ENCODE measurements at regions not wholly inside any gene's neighbourhood (a gene's known extent, or its start where the extent isn't known, plus 50 kb on each side); places are given as distances from the start of the nearest gene placed in this dataset.
"Not testable (repeated sequence)": the region's sequence is repeated elsewhere in the genome, so short reads cannot be mapped to it uniquely, and the experiment has no call there.

GRCh38 chr6:79812195-79812594 lies 135.2 kb downstream of the ELOVL4 start:
- TF ChIP-seq CTCF (IDR thresholded peaks at IDR 0.05; ENCODE audit: control insufficient read depth, extremely low read depth, insufficient read depth): no peak
- no peak for DNase-seq (ENCODE audit: low read depth)
- H3K4me3 ChIP-seq (ENCODE audit: low read depth, low read length): no peak overlapping the region

GRCh38 chr6:79810871-79811270 lies 136.5 kb downstream of the ELOVL4 start:
- TF ChIP-seq CTCF (IDR thresholded peaks at IDR 0.05; ENCODE audit: control insufficient read depth, extremely low read depth, insufficient read depth): no peak
- no peak for DNase-seq (ENCODE audit: low read depth)
- no peak overlapping the region for H3K4me3 ChIP-seq (ENCODE audit: low read depth, low read length)

- no peak overlapping the region for H3K4me3 ChIP-seq (ENCODE audit: low read depth, low read length)
- DNase-seq (ENCODE audit: low read depth): no peak
- TF ChIP-seq CTCF (IDR thresholded peaks at IDR 0.05; ENCODE audit: control insufficient read depth, extremely low read depth, insufficient read depth): no peak
These were observed 137.1 kb downstream of the ELOVL4 start for GRCh38 chr6:79810185-79810705.

GRCh38 chr6:79808921-79809320 lies 138.4 kb downstream of the ELOVL4 start:
- DNase-seq (ENCODE audit: low read depth): no peak
- H3K4me3 ChIP-seq (ENCODE audit: low read depth, low read length): no peak overlapping the region
- TF ChIP-seq CTCF (IDR thresholded peaks at IDR 0.05; ENCODE audit: control insufficient read depth, extremely low read depth, insufficient read depth): no peak

GRCh38 chr6:79806661-79807060 lies 140.7 kb downstream of the ELOVL4 start:
- not testable (repeated sequence) for H3K4me3 ChIP-seq (ENCODE audit: low read depth, low read length); DNase-seq (ENCODE audit: low read depth)

GRCh38 chr6:79804732-79805131 lies 142.6 kb downstream of the ELOVL4 start:
- no peak for DNase-seq (ENCODE audit: low read depth)
- no peak for TF ChIP-seq CTCF (IDR thresholded peaks at IDR 0.05; ENCODE audit: control insufficient read depth, extremely low read depth, insufficient read depth)

GRCh38 chr6:79803917-79804316 lies 143.4 kb downstream of the ELOVL4 start:
- H3K4me3 ChIP-seq (ENCODE audit: low read depth, low read length): no peak overlapping the region
- no peak for TF ChIP-seq CTCF (IDR thresholded peaks at IDR 0.05; ENCODE audit: control insufficient read depth, extremely low read depth, insufficient read depth)
- no peak for DNase-seq (ENCODE audit: low read depth)

More at GRCh38 chr6:79804732-79805131, 142.6 kb downstream of the ELOVL4 start:
- no peak overlapping the region for H3K4me3 ChIP-seq (ENCODE audit: low read depth, low read length)
